B cell (primary cell): ENCODE measurements at regions not wholly inside any gene's neighbourhood (a gene's known extent, or its start where the extent isn't known, plus 50 kb on each side); places are given as distances from the start of the nearest gene placed in this dataset.

Source experiments
- CTCF ChIP-seq: fragments of 200-600 bp; IDR thresholded peaks from one replicate; pipeline ENCODE4 v1.8.0; 2022; ENCODE audit warnings: antibody characterized with exemption, mild to moderate bottlenecking
- EZH2 ChIP-seq: IDR thresholded peaks from 2 replicates; pipeline ENCODE4 v1.6.1; 2012; ENCODE audit warnings: borderline replicate concordance, low read depth, mild to moderate bottlenecking, moderate library complexity, low read length; ENCODE audit not compliant: insufficient read depth, poor library complexity, severe bottlenecking

- no peak for TF ChIP-seq CTCF
- TF ChIP-seq EZH2: no peak
Observed at GRCh38 chr16:62899737-62900136, 863.5 kb upstream of the CDH8 start.
